Transverse colon (tissue), 4 donors: ENCODE measurements at regions not wholly inside any gene's neighbourhood (a gene's known extent, or its start where the extent isn't known, plus 50 kb on each side); places are given as distances from the start of the nearest gene placed in this dataset.

ENCODE experiments used
- CTCF ChIP-seq, 5 experiments: fragments of 200-600 bp in 3 of 5; fragments of 450-650 bp in 2 of 5; sonication (generic) in 3 of 5; IDR thresholded peaks; 1 replicate in 2 of 5; 2 replicates in 3 of 5; pipeline ENCODE4 v1.5.1; 2016 to 2017; ENCODE audit warnings: antibody characterized with exemption in 5 of 5, inconsistent platforms in 3 of 5, mild to moderate bottlenecking in 2 of 5, moderate library complexity in 1 of 5
- EP300 ChIP-seq: sonication (generic); formaldehyde crosslinking; IDR thresholded peaks from one replicate; pipeline ENCODE4 v1.6.1; 2017; ENCODE audit warnings: antibody characterized with exemption, low read depth
- POLR2A ChIP-seq: fragments of 450-650 bp; IDR thresholded peaks from one replicate; pipeline ENCODE4 v1.6.1; 2016; ENCODE audit warnings: antibody characterized with exemption, mild to moderate bottlenecking, moderate library complexity
- POLR2AphosphoS5 ChIP-seq, 3 donors: sonication (generic); formaldehyde crosslinking; IDR thresholded peaks; one replicate each; pipeline ENCODE4 v1.6.1; 2016; ENCODE audit warnings: antibody characterized with exemption in 3 of 3

- TF ChIP-seq CTCF (IDR thresholded peaks at IDR 0.05) (no peak), POLR2A (no peak), POLR2AphosphoS5 (IDR thresholded peaks at IDR 0.05) (no peak), EP300 (no peak)
Measured at GRCh38 chr6:147003186-147003585, 201.0 kb upstream of the STXBP5 start.
